Upper lobe of left lung (tissue), 6 donors: ENCODE measurements at regions not wholly inside any gene's neighbourhood (a gene's known extent, or its start where the extent isn't known, plus 50 kb on each side); places are given as distances from the start of the nearest gene placed in this dataset.

ENCODE experiments used
- ATAC-seq, 2 donors: fragments of 200-7000 bp; cut with Tn5 transposase; one replicate each; pipeline ENCODE4 v1.9.1; 2022; ENCODE audit warnings: mild to moderate bottlenecking in 2 of 2, moderate library complexity in 2 of 2; ENCODE audit not compliant: low FRiP score in 2 of 2
- DNase-seq, 2 donors: peaks; one replicate each; pipeline ENCODE4 v3.0.0-alpha.2; 2019 to 2020
- H3K27ac ChIP-seq, 4 donors: fragments of 200-600 bp; sonication (generic); one replicate each; pipeline ENCODE4 v1.5.1; 2016 to 2019
- H3K27me3 ChIP-seq, 4 donors: fragments of 200-600 bp; sonication (generic); one replicate each; pipeline ENCODE4 v1.5.1; 2017 to 2019
- H3K36me3 ChIP-seq, 4 donors: fragments of 200-600 bp; sonication (generic); one replicate each; pipeline ENCODE4 v1.5.1; 2016 to 2019
- H3K4me1 ChIP-seq, 4 donors: fragments of 200-600 bp; sonication (generic); one replicate each; pipeline ENCODE4 v1.5.1; 2018 to 2019
- H3K4me3 ChIP-seq, 4 donors: fragments of 200-600 bp; sonication (generic); one replicate each; pipeline ENCODE4 v1.5.1; 2017 to 2019; ENCODE audit warnings: mild to moderate bottlenecking in 2 of 4, moderate library complexity in 1 of 4
- H3K9me3 ChIP-seq, 4 donors: fragments of 200-600 bp; sonication (generic); one replicate each; pipeline ENCODE4 v1.5.1; 2018 to 2019
- CTCF ChIP-seq, 6 experiments: fragments of 450-650 bp in 4 of 6; fragments of 200-600 bp in 2 of 6; sonication (generic) in 2 of 6; IDR thresholded peaks; one replicate each; pipeline ENCODE4 v1.5.1; 2016 to 2019; ENCODE audit warnings: antibody characterized with exemption in 6 of 6
- EP300 ChIP-seq, 4 donors: sonication (generic); formaldehyde crosslinking; IDR thresholded peaks; one replicate each; pipeline ENCODE4 v1.5.1; 2017; ENCODE audit warnings: antibody characterized with exemption in 4 of 4, control low read depth in 2 of 4
- POLR2A ChIP-seq, 4 donors: fragments of 450-650 bp; IDR thresholded peaks; one replicate each; pipeline ENCODE4 v1.5.1; 2016 to 2017; ENCODE audit warnings: antibody characterized with exemption in 4 of 4, mild to moderate bottlenecking in 2 of 4
- POLR2AphosphoS5 ChIP-seq, 2 donors: sonication (generic); formaldehyde crosslinking; IDR thresholded peaks; one replicate each; pipeline ENCODE4 v1.5.1; 2017; ENCODE audit warnings: antibody characterized with exemption in 2 of 2
- WGBS, 2 donors: methylation state at CpG; one replicate each; pipeline ENCODE4 v1.1.5; 2017 to 2018; 5-methylcytosine and 5-hydroxymethylcytosine counted together
- donor health status: DM: no; HTN: no; CAD: no; lungs with moderate emphysema.
- donor health status: DM: no; HTN: yes; CAD: no; lungs with severe emphysema.

- ATAC-seq (no peak), DNase-seq (no peak)
- no peaks in the 10 kb centered on the region for H3K36me3 ChIP-seq
- WGBS, 2 donors: 65 to 70% methylated on average over 29 to 30 of the region's 30 CpGs
- TF ChIP-seq EP300 (IDR thresholded peaks at IDR 0.05) (no peak), POLR2A (IDR thresholded peaks at IDR 0.05) (no peak), CTCF (IDR thresholded peaks at IDR 0.05) (no peak), POLR2AphosphoS5 (IDR thresholded peaks at IDR 0.05) (no peak)
- no peak overlapping the region for H3K4me3 ChIP-seq
- H3K4me1 ChIP-seq: peaks cover 0 to 6% (median 0%) of the 10 kb centered on the region in 4 donors
- H3K27ac ChIP-seq: no peak overlapping the region
- H3K27me3 ChIP-seq: no peaks in the 10 kb centered on the region
- no peaks in the 10 kb centered on the region for H3K9me3 ChIP-seq
These were observed 190.0 kb downstream of the OLFM1 start for GRCh38 chr9:135277219-135278201.

GRCh38 chr9:135278586-135278985, 191.1 kb downstream of the OLFM1 start:
- Histone ChIP-seq H3K36me3 (no peaks in the 10 kb centered on the region), H3K27me3 (no peaks in the 10 kb centered on the region), H3K4me1 (peaks cover 0 to 6% (median 0%) of the 10 kb centered on the region in 4 donors), H3K4me3 (no peak overlapping the region), H3K9me3 (no peaks in the 10 kb centered on the region), H3K27ac (no peak overlapping the region)
- TF ChIP-seq POLR2AphosphoS5 (IDR thresholded peaks at IDR 0.05) (no peak), CTCF (IDR thresholded peaks at IDR 0.05) (no peak), EP300 (IDR thresholded peaks at IDR 0.05) (no peak), POLR2A (IDR thresholded peaks at IDR 0.05) (no peak)
- ATAC-seq: no peak
- no peak for DNase-seq
- WGBS, 2 donors: 73 to 74% methylated on average over 13 to 15 of the region's 15 CpGs

- no peaks in the 10 kb centered on the region for H3K36me3 ChIP-seq
- H3K9me3 ChIP-seq: no peaks in the 10 kb centered on the region
- no peak overlapping the region for H3K4me3 ChIP-seq
- DNase-seq: no peak
- H3K4me1 ChIP-seq: peaks cover 0 to 6% (median 0%) of the 10 kb centered on the region in 4 donors
- ATAC-seq: no peak
- WGBS, 2 donors: 82 to 85% methylated on average over 8 to 11 of the region's 12 CpGs
- TF ChIP-seq CTCF (IDR thresholded peaks at IDR 0.05): no peak
- TF ChIP-seq POLR2A (IDR thresholded peaks at IDR 0.05): no peak
- no peak for TF ChIP-seq EP300 (IDR thresholded peaks at IDR 0.05)
- TF ChIP-seq POLR2AphosphoS5 (IDR thresholded peaks at IDR 0.05): no peak
- no peaks in the 10 kb centered on the region for H3K27me3 ChIP-seq
- H3K27ac ChIP-seq: no peak overlapping the region
These were observed 191.9 kb downstream of the OLFM1 start for GRCh38 chr9:135279385-135279784.

- 88 to 89% methylated on average over 9 to 23 of the region's 23 CpGs for WGBS, 2 donors
- ATAC-seq: no peak
- Histone ChIP-seq H3K4me3 (no peak overlapping the region), H3K27me3 (no peaks in the 10 kb centered on the region), H3K36me3 (no peaks in the 10 kb centered on the region), H3K4me1 (peaks cover 0 to 6% (median 0%) of the 10 kb centered on the region in 4 donors), H3K27ac (no peak overlapping the region), H3K9me3 (no peaks in the 10 kb centered on the region)
- TF ChIP-seq EP300 (IDR thresholded peaks at IDR 0.05) (no peak), POLR2A (IDR thresholded peaks at IDR 0.05) (no peak)
- no peak for DNase-seq
These were observed 192.4 kb downstream of the OLFM1 start for GRCh38 chr9:135279834-135280393.

- no peak overlapping the region for H3K4me3 ChIP-seq
- H3K9me3 ChIP-seq: no peaks in the 10 kb centered on the region
- DNase-seq (no peak), ATAC-seq (no peak)
- H3K4me1 ChIP-seq: peaks cover 0 to 6% (median 0%) of the 10 kb centered on the region in 4 donors
- no peak for TF ChIP-seq POLR2AphosphoS5 (IDR thresholded peaks at IDR 0.05)
- TF ChIP-seq CTCF (IDR thresholded peaks at IDR 0.05): no peak
- no peaks in the 10 kb centered on the region for H3K36me3 ChIP-seq
- no peaks in the 10 kb centered on the region for H3K27me3 ChIP-seq
- H3K27ac ChIP-seq: no peak overlapping the region
- WGBS, 2 donors: 73 to 90% methylated on average over 10 to 11 of the region's 12 CpGs
These were observed 193.2 kb downstream of the OLFM1 start for GRCh38 chr9:135280666-135281065.
